ENCODE measurements at regions not wholly inside any gene's neighbourhood (a gene's known extent, or its start where the extent isn't known, plus 50 kb on each side); places are given as distances from the start of the nearest gene placed in this dataset.

DNA sequence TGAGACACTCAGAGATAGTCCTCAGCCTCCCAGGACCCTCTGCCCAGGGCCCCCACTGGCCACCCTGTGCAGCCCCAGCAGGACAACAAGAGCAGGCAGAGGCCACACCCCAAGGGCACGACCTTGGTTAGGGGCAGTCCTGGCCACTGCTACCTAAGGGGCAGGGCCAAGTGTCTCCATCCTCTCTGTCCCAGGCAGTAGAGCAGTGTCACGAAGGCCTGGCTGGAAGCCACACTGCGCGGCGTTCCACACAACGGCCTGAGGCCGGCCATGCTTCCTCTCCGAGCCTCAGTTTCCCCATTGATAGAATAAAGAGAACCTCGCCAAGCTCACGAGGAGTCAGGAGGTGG lies 1074.3 kb downstream of the BRD1 start:
- H3K9ac ChIP-seq (ENCODE audit: low read depth, low read length, poor library complexity, severe bottlenecking): no peak overlapping the region
- peaks cover 13% of the 10 kb centered on the region; the same call in 1 of the 2 replicates for H3K9me3 ChIP-seq (ENCODE audit: insufficient read depth, low read depth, low read length)
- no peaks in the 10 kb centered on the region for H3K4me1 ChIP-seq (ENCODE audit: insufficient read depth, low read length, poor library complexity, severe bottlenecking)
- no peaks in the 10 kb centered on the region for H3K27me3 ChIP-seq (ENCODE audit: insufficient read depth, low read length, poor library complexity, severe bottlenecking)
- H3K36me3 ChIP-seq (ENCODE audit: insufficient read depth, low read length): no peaks in the 10 kb centered on the region
- H3K4me2 ChIP-seq (ENCODE audit: low read depth, low read length, poor library complexity, severe bottlenecking): no peak overlapping the region
- H4K20me1 ChIP-seq (ENCODE audit: insufficient read depth, low read length, poor library complexity, severe bottlenecking): no peaks in the 10 kb centered on the region
- H3F3A ChIP-seq (ENCODE audit: low read depth): no peaks in the 10 kb centered on the region
- TF ChIP-seq EZH2phosphoT487 (IDR thresholded peaks at IDR 0.05; ENCODE audit: borderline replicate concordance): no peak
- TF ChIP-seq, protein P1, sequence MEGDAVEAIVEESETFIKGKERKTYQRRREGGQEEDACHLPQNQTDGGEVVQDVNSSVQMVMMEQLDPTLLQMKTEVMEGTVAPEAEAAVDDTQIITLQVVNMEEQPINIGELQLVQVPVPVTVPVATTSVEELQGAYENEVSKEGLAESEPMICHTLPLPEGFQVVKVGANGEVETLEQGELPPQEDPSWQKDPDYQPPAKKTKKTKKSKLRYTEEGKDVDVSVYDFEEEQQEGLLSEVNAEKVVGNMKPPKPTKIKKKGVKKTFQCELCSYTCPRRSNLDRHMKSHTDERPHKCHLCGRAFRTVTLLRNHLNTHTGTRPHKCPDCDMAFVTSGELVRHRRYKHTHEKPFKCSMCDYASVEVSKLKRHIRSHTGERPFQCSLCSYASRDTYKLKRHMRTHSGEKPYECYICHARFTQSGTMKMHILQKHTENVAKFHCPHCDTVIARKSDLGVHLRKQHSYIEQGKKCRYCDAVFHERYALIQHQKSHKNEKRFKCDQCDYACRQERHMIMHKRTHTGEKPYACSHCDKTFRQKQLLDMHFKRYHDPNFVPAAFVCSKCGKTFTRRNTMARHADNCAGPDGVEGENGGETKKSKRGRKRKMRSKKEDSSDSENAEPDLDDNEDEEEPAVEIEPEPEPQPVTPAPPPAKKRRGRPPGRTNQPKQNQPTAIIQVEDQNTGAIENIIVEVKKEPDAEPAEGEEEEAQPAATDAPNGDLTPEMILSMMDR (conservative IDR thresholded peaks at IDR 0.05; ENCODE audit: low read length): no peak
- no peak overlapping the region for H3K4me3 ChIP-seq (ENCODE audit: low read length, poor library complexity, severe bottlenecking)
- H3K9me2 ChIP-seq (replicated peaks; ENCODE audit: low read depth, low read length): no peaks in the 10 kb centered on the region
- no peaks in the 10 kb centered on the region for H3K79me2 ChIP-seq (ENCODE audit: insufficient read depth, low read length)
- no peak overlapping the region for H2AFZ ChIP-seq (ENCODE audit: low read length)

DNA sequence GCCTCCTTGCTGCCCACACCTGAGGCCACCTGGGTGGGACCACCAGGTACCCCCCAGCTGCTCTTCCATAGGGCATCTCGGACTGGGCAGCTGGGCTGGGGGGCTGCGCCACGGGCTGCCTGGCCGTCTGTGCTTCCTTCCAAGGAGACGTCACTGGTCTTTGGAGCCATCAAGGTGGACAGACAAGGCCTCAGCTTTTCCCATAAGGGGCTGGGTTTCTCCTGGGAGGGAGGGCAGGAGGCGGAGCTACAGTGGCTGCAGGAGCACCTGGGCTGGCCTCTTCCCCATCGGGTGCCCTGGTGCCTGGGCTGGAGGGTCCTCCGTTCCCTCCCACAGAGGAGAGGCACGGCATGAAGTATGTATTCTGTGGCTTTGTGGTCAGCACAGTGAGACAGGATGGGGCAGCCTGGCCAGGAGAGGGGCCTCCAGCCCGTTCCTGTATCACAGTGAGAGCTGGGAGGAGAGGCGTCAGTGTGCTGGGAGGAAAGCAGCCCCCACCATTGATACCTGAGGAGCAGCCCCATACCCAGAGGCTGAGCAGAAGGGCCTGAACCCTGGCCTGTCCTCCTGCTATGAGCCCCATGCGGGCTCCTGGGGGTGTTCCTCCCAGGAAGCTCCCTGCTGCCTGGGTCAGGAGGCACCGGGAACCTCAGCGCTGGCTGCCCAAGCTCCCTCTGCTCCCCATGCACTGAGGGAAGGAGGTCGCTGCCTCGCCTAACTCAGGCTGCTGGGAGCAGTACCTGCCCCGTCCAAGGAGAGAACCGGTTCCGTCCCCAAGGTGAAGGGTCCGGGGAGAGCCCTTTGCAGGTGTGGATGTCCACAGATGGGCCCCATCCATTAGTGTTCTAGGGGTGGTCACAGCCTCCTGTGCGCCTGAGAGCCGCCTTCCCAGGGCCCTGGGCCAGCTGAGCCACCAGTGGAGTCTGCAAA lies 1075.0 kb downstream of the BRD1 start:
- H3K79me2 ChIP-seq (ENCODE audit: insufficient read depth, low read length): no peaks in the 10 kb centered on the region
- no peaks in the 10 kb centered on the region for H3K27me3 ChIP-seq (ENCODE audit: insufficient read depth, low read length, poor library complexity, severe bottlenecking)

DNA sequence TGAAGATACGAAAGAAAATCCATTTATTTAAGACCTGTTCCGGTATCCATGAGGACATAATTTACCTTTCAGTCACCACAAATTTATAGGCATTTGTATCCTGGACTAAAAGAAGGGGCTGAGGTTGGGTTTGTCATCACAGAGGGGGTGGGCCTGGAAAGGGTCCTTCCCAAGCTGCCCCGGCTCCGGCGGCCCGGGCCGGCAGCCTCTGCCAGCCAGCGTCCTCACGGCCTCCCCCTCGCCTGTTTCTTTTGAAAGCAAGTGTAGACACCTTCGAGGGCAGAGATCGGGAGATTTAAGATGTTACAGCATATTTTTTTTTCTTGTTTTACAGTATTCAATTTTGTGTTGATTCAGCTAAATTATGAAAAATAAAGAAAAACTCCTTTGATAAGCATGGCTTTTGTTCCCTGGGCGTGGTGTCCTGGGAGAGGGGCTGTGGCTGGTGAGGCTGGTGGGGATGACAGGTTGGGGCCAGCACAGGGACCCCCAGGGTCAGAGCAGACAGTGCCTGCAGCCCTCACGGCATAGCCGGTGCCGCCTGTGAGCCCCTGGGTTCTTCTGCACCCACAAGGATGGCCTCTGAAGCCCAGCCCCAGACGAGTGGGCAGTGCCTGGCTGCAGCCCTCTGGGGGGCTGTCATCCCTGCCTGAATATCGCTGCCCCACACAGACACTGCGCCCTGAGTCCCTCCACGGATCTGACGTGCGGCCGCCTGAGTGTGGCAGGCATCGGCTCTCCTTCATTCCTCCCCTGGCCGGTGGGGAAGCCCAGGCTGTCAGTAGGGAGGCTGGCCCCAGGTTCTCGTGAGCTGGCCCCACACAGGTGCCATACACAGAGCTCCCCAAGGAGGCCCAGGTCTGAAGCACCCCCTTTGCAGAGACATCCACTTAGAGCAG lies 1075.9 kb downstream of the BRD1 start:
- no peaks in the 10 kb centered on the region for H3K36me3 ChIP-seq (ENCODE audit: insufficient read depth, low read length)
- H2AFZ ChIP-seq (ENCODE audit: low read length): no peak overlapping the region
- H3K4me1 ChIP-seq (ENCODE audit: insufficient read depth, low read length, poor library complexity, severe bottlenecking): no peaks in the 10 kb centered on the region
- H3K4me2 ChIP-seq (ENCODE audit: low read depth, low read length, poor library complexity, severe bottlenecking): no peak overlapping the region
- no peaks in the 10 kb centered on the region for H3K9me2 ChIP-seq (replicated peaks; ENCODE audit: low read depth, low read length)
- H3K9ac ChIP-seq (ENCODE audit: low read depth, low read length, poor library complexity, severe bottlenecking): no peak overlapping the region
- no peaks in the 10 kb centered on the region for H4K20me1 ChIP-seq (ENCODE audit: insufficient read depth, low read length, poor library complexity, severe bottlenecking)
- no peaks in the 10 kb centered on the region for H3K79me2 ChIP-seq (ENCODE audit: insufficient read depth, low read length)
- TF ChIP-seq, protein P1 (conservative IDR thresholded peaks at IDR 0.05; ENCODE audit: low read length): no peak
- no peak for TF ChIP-seq EZH2phosphoT487 (IDR thresholded peaks at IDR 0.05; ENCODE audit: borderline replicate concordance)
- no peaks in the 10 kb centered on the region for H3K27me3 ChIP-seq (ENCODE audit: insufficient read depth, low read length, poor library complexity, severe bottlenecking)
- H3F3A ChIP-seq (ENCODE audit: low read depth): no peaks in the 10 kb centered on the region
- H3K9me3 ChIP-seq (ENCODE audit: insufficient read depth, low read depth, low read length): peaks cover 8% of the 10 kb centered on the region; the same call in 1 of the 2 replicates
- no peak overlapping the region for H3K4me3 ChIP-seq (ENCODE audit: low read length, poor library complexity, severe bottlenecking)

More for the DNA sequence above, 1075.0 kb downstream of the BRD1 start:
- no peaks in the 10 kb centered on the region for H3K9me2 ChIP-seq (replicated peaks; ENCODE audit: low read depth, low read length)
- H4K20me1 ChIP-seq (ENCODE audit: insufficient read depth, low read length, poor library complexity, severe bottlenecking): no peaks in the 10 kb centered on the region
- H3K9me3 ChIP-seq (ENCODE audit: insufficient read depth, low read depth, low read length): peaks cover 8% of the 10 kb centered on the region; the same call in 1 of the 2 replicates
- no peaks in the 10 kb centered on the region for H3K4me1 ChIP-seq (ENCODE audit: insufficient read depth, low read length, poor library complexity, severe bottlenecking)
- H2AFZ ChIP-seq (ENCODE audit: low read length): no peak overlapping the region
- H3K4me2 ChIP-seq (ENCODE audit: low read depth, low read length, poor library complexity, severe bottlenecking): no peak overlapping the region
- H3K36me3 ChIP-seq (ENCODE audit: insufficient read depth, low read length): no peaks in the 10 kb centered on the region
- TF ChIP-seq, protein P1 (conservative IDR thresholded peaks at IDR 0.05; ENCODE audit: low read length): no peak
- TF ChIP-seq EZH2phosphoT487 (IDR thresholded peaks at IDR 0.05; ENCODE audit: borderline replicate concordance): no peak
- no peaks in the 10 kb centered on the region for H3F3A ChIP-seq (ENCODE audit: low read depth)
- no peak overlapping the region for H3K9ac ChIP-seq (ENCODE audit: low read depth, low read length, poor library complexity, severe bottlenecking)
- no peak overlapping the region for H3K4me3 ChIP-seq (ENCODE audit: low read length, poor library complexity, severe bottlenecking)
